H1 (cell line): ENCODE measurements at regions not wholly inside any gene's neighbourhood (a gene's known extent, or its start where the extent isn't known, plus 50 kb on each side); places are given as distances from the start of the nearest gene placed in this dataset.

Experiments used
- CTCF ChIA-PET: fragments of 300-600 bp; sonication (Branson Sonifier 250); formaldehyde crosslinking; loops from one replicate; lab custom pipeline; 2021; ENCODE audit not compliant: partially characterized antibody; lab: Charles Lee
- POLR2A ChIA-PET: fragments of 300-600 bp; sonication (Branson Sonifier 250); formaldehyde crosslinking; loops from one replicate; lab custom pipeline; 2021; ENCODE audit warnings: inconsistent platforms; ENCODE audit not compliant: partially characterized antibody; lab: Charles Lee
- DNase-seq, 2 experiments: peaks; one replicate each; pipeline versions ENCODE4 v3.0.0 to v3.0.0-alpha.2; 2010 to 2022; ENCODE audit warnings: low spot score in 2 of 2, low read depth in 1 of 2, mixed read lengths in 1 of 2
- FAIRE-seq: peaks from 2 replicates; lab custom pipeline; 2011; peaks lifted over from hg19 to GRCh38; lab: Jason Lieb, UNC
- H2AFZ ChIP-seq: 2 replicates; pipeline ENCODE4 v1.8.1; 2012; ENCODE audit warnings: low read length, inconsistent platforms
- H2AK5ac ChIP-seq: 2 replicates; pipeline ENCODE4 v1.6.1; 2013; ENCODE audit warnings: low read depth, low read length
- H2BK120ac ChIP-seq: replicated peaks from 2 replicates; pipeline ENCODE3; 2013; ENCODE audit warnings: low read depth, low read length, inconsistent platforms
- H2BK12ac ChIP-seq: 2 replicates; pipeline ENCODE4 v1.6.1; 2013; ENCODE audit warnings: low read depth, low read length
- H2BK15ac ChIP-seq: 2 replicates; pipeline ENCODE4 v1.6.1; 2013; ENCODE audit warnings: low read length
- H2BK20ac ChIP-seq: 2 replicates; pipeline ENCODE4 v1.6.1; 2013; ENCODE audit warnings: low read length
- H2BK5ac ChIP-seq: 2 replicates; pipeline ENCODE4 v1.6.1; 2013; ENCODE audit warnings: low read depth, low read length
- H3K14ac ChIP-seq: 2 replicates; pipeline ENCODE4 v1.6.1; 2013; ENCODE audit warnings: inconsistent platforms; ENCODE audit not compliant: insufficient read length
- H3K18ac ChIP-seq: 2 replicates; pipeline ENCODE4 v1.6.1; 2013; ENCODE audit warnings: low read length; ENCODE audit errors: extremely low read depth
- H3K23ac ChIP-seq: 2 replicates; pipeline ENCODE4 v1.6.1; 2013; ENCODE audit warnings: inconsistent platforms; ENCODE audit not compliant: insufficient read length
- H3K23me2 ChIP-seq: 2 replicates; pipeline ENCODE4 v1.6.1; 2013; ENCODE audit warnings: low read depth, low read length
- H3K27ac ChIP-seq: 2 replicates; pipeline ENCODE4 v1.6.1; 2011; ENCODE audit warnings: low read depth, low read length, inconsistent platforms
- H3K27me3 ChIP-seq, 4 experiments: replicated peaks in 1 of 4; 1 replicate in 1 of 4; 2 replicates in 3 of 4; pipeline versions ENCODE4 v1.6.1 to v1.8.1; 2011 to 2013; ENCODE audit warnings: low read length in 3 of 4, mild to moderate bottlenecking in 3 of 4, inconsistent platforms in 2 of 4, mixed read lengths in 2 of 4, moderate library complexity in 1 of 4; ENCODE audit not compliant: control insufficient read depth in 3 of 4, insufficient read depth in 3 of 4; ENCODE audit errors: extremely low read depth in 1 of 4
- H3K36me3 ChIP-seq, 4 experiments: 2 replicates each; pipeline versions ENCODE4 v1.6.1 to v1.8.1; 2011 to 2013; ENCODE audit warnings: mild to moderate bottlenecking in 4 of 4, low read length in 3 of 4, moderate library complexity in 2 of 4, control low read depth in 1 of 4, inconsistent platforms in 1 of 4; ENCODE audit not compliant: insufficient read depth in 4 of 4, control insufficient read depth in 2 of 4
- H3K4ac ChIP-seq: replicated peaks from 2 replicates; pipeline ENCODE3; 2013; ENCODE audit warnings: low read length, low read depth, mixed read lengths, inconsistent platforms; ENCODE audit not compliant: insufficient read length
- H3K4me1 ChIP-seq, 4 experiments: replicated peaks in 1 of 4; 1 replicate in 1 of 4; 2 replicates in 3 of 4; pipeline versions ENCODE4 v1.6.1 to v1.8.1; 2011 to 2013; ENCODE audit warnings: low read length in 3 of 4, inconsistent platforms in 2 of 4, mixed read lengths in 1 of 4; ENCODE audit not compliant: insufficient read depth in 4 of 4, control insufficient read depth in 3 of 4
- H3K4me2 ChIP-seq, 2 experiments: 2 replicates each; pipeline versions ENCODE4 v1.6.1 to v1.8.1; 2011 to 2013; ENCODE audit warnings: low read depth in 2 of 2, low read length in 2 of 2, control low read depth in 1 of 2, inconsistent platforms in 1 of 2, mild to moderate bottlenecking in 1 of 2; ENCODE audit not compliant: insufficient read depth in 1 of 2
- H3K4me3 ChIP-seq, 4 experiments: fragments of 200-600, 300-600 bp in 1 of 4; sonication (generic), shearing (Covaris generic), sonication (Bioruptor Twin) in 1 of 4; 2 replicates each; pipeline versions ENCODE4 v1.5.1 to v1.8.1; 2011 to 2016; ENCODE audit warnings: low read length in 4 of 4, low read depth in 3 of 4, control low read depth in 2 of 4, inconsistent platforms in 2 of 4, mild to moderate bottlenecking in 2 of 4, mixed read lengths in 1 of 4, moderate library complexity in 1 of 4; ENCODE audit not compliant: insufficient read depth in 2 of 4; ENCODE audit errors: extremely low read depth in 1 of 4
- H3K56ac ChIP-seq: replicated peaks from 2 replicates; pipeline ENCODE3; 2013; ENCODE audit warnings: low read depth, mild to moderate bottlenecking, mixed read lengths, low read length, inconsistent platforms; ENCODE audit not compliant: insufficient read length
- H3K79me1 ChIP-seq: 2 replicates; pipeline ENCODE4 v1.6.1; 2013; ENCODE audit warnings: low read depth, low read length, control low read depth
- H3K79me2 ChIP-seq, 2 experiments: 2 replicates each; pipeline versions ENCODE4 v1.6.1 to v1.8.1; 2012 to 2013; ENCODE audit warnings: low read length in 2 of 2, mild to moderate bottlenecking in 2 of 2, inconsistent platforms in 1 of 2; ENCODE audit not compliant: insufficient read depth in 2 of 2, control insufficient read depth in 1 of 2
- H3K9ac ChIP-seq, 4 experiments: replicated peaks in 1 of 4; 1 replicate in 1 of 4; 2 replicates in 3 of 4; pipeline versions ENCODE4 v1.6.1 to v1.8.1; 2011 to 2013; ENCODE audit warnings: low read depth in 3 of 4, low read length in 3 of 4, control low read depth in 2 of 4, mild to moderate bottlenecking in 2 of 4, moderate library complexity in 2 of 4, inconsistent platforms in 1 of 4; ENCODE audit errors: extremely low read depth in 1 of 4
- H3K9me3 ChIP-seq, 2 experiments: 2 replicates each; pipeline versions ENCODE4 v1.6.1 to v1.8.1; 2012 to 2013; ENCODE audit warnings: mild to moderate bottlenecking in 2 of 2, moderate library complexity in 2 of 2, control low read depth in 1 of 2, inconsistent platforms in 1 of 2, low read depth in 1 of 2, low read length in 1 of 2, mixed read lengths in 1 of 2; ENCODE audit not compliant: insufficient read depth in 2 of 2
- H4K20me1 ChIP-seq, 2 experiments: replicated peaks in 1 of 2; 2 replicates each; pipeline versions ENCODE3 to v1.8.1; 2011 to 2013; ENCODE audit warnings: inconsistent platforms in 2 of 2, low read length in 2 of 2, mild to moderate bottlenecking in 1 of 2; ENCODE audit not compliant: insufficient read depth in 2 of 2, control insufficient read depth in 1 of 2
- H4K5ac ChIP-seq: 2 replicates; pipeline ENCODE4 v1.6.1; 2013; ENCODE audit warnings: low read length, low read depth, mixed read lengths, inconsistent platforms; ENCODE audit not compliant: insufficient read length
- H4K8ac ChIP-seq: 2 replicates; pipeline ENCODE4 v1.8.0; 2013; ENCODE audit warnings: mild to moderate bottlenecking, moderate library complexity, low read length, inconsistent platforms; ENCODE audit not compliant: insufficient read depth; ENCODE audit errors: extremely low read depth
- H4K91ac ChIP-seq: replicated peaks from 2 replicates; pipeline ENCODE3; 2013; ENCODE audit warnings: low read length, mixed read lengths, inconsistent platforms; ENCODE audit not compliant: insufficient read length
- ATF2 ChIP-seq: IDR thresholded peaks from 2 replicates; pipeline ENCODE4 v1.6.1; 2012; ENCODE audit warnings: low read length, inconsistent platforms
- CHD1 ChIP-seq: IDR thresholded peaks from 2 replicates; pipeline ENCODE4 v1.6.1; 2012; ENCODE audit warnings: low read depth, low read length, improper control_type of control experiment
- E2F6 ChIP-seq: IDR thresholded peaks from 2 replicates; pipeline ENCODE4 v1.6.1; 2012; ENCODE audit warnings: inconsistent platforms
- GABPA ChIP-seq: IDR thresholded peaks from 2 replicates; pipeline ENCODE4 v1.6.1; 2011; ENCODE audit warnings: mild to moderate bottlenecking, low read length, moderate library complexity, borderline replicate concordance; ENCODE audit not compliant: insufficient read depth
- GTF2F1 ChIP-seq: IDR thresholded peaks from 2 replicates; pipeline ENCODE4 v1.6.1; 2012; ENCODE audit warnings: low read depth, low read length, improper control_type of control experiment, borderline replicate concordance
- JUN ChIP-seq: IDR thresholded peaks from 2 replicates; pipeline ENCODE4 v1.6.1; 2011; ENCODE audit warnings: low read depth, mild to moderate bottlenecking, improper control_type of control experiment, low read length
- KDM1A ChIP-seq: fragments of 200-600, 300-600 bp; sonication (generic); IDR thresholded peaks from 2 replicates; pipeline ENCODE4 v1.7.1; 2016; ENCODE audit warnings: mild to moderate bottlenecking, low read length, borderline replicate concordance
- KDM5A ChIP-seq: fragments of 200-600 bp; IDR thresholded peaks from 2 replicates; pipeline ENCODE4 v1.7.1; 2012; ENCODE audit warnings: mild to moderate bottlenecking, low read length, inconsistent platforms, mixed read lengths
- NRF1 ChIP-seq: IDR thresholded peaks from 2 replicates; pipeline ENCODE4 v1.6.1; 2011; ENCODE audit warnings: mild to moderate bottlenecking, low read depth, low read length, improper control_type of control experiment
- SIX5 ChIP-seq: IDR thresholded peaks from 2 replicates; pipeline ENCODE4 v1.6.1; 2011; ENCODE audit warnings: mild to moderate bottlenecking, low read depth, low read length
- SP1 ChIP-seq: IDR thresholded peaks from 2 replicates; pipeline ENCODE4 v1.6.1; 2011; ENCODE audit warnings: low read depth, low read length
- SRF ChIP-seq: IDR thresholded peaks from 2 replicates; pipeline ENCODE4 v1.6.1; 2011; ENCODE audit warnings: mild to moderate bottlenecking, low read depth, low read length, moderate library complexity
- TAF1 ChIP-seq: IDR thresholded peaks from 2 replicates; pipeline ENCODE4 v1.6.1; 2011; ENCODE audit warnings: mild to moderate bottlenecking, low read depth, low read length
- YY1 ChIP-seq: IDR thresholded peaks from 2 replicates; pipeline ENCODE4 v1.6.1; 2011; ENCODE audit warnings: low read depth, mild to moderate bottlenecking, low read length
- WGBS, 2 experiments: shearing (Covaris generic) in 1 of 2; methylation state at CpG; one replicate each; pipeline versions ENCODE4 v1.1.6 to v1.1.7; 2013 to 2015; ENCODE audit warnings: low lambda C conversion rate in 2 of 2, mixed read lengths in 2 of 2, inconsistent platforms in 1 of 2, low coverage in 1 of 2, missing lambda C conversion rate in 1 of 2; ENCODE audit not compliant: insufficient replicate concordance in 2 of 2, insufficient coverage in 1 of 2, insufficient read length in 1 of 2; ENCODE audit errors: extremely low coverage in 1 of 2, missing lambda C conversion rate in 1 of 2; 5-methylcytosine and 5-hydroxymethylcytosine counted together

- H2BK20ac ChIP-seq, result no peak overlapping the region
- H4K8ac ChIP-seq, result no peak overlapping the region
- FAIRE-seq, result no peak
- POLR2A ChIA-PET, result no interaction called here
- H3K4me1 ChIP-seq, result peaks cover 0 to 13% (median 8%) of the 10 kb centered on the region in 4 experiments; a peak in 5 of 7 replicates
- no peak overlapping the region for H2BK15ac ChIP-seq
- H3K4me3 ChIP-seq, result no peak overlapping the region
- CTCF ChIA-PET, result interaction anchor here (0.7 kb wide), 1 partner anchor 414 kb away, joined by 3 read pairs; no protein-coding TSS in a partner anchor
- no peak overlapping the region for H2BK120ac ChIP-seq
- no peaks in the 10 kb centered on the region; the same call in 1 of the 2 replicates for H3K23me2 ChIP-seq
- H3K23ac ChIP-seq, result no peak overlapping the region
- no peak overlapping the region for H3K4me2 ChIP-seq
- H2AFZ ChIP-seq, result no peak overlapping the region
- H3K27me3 ChIP-seq, result no peaks in the 10 kb centered on the region
- no peaks in the 10 kb centered on the region for H3K36me3 ChIP-seq
- no peak overlapping the region for H2BK12ac ChIP-seq
- no peaks in the 10 kb centered on the region for H3K9me3 ChIP-seq
- 90% methylated on average over 8 of the region's 8 CpGs; no CpG with 5 or more reads in 1 of the 2 experiments for WGBS, 2 experiments
- no peaks in the 10 kb centered on the region for H4K20me1 ChIP-seq
- H4K91ac ChIP-seq, result no peak overlapping the region
- no peak overlapping the region for H3K4ac ChIP-seq
- H4K5ac ChIP-seq, result no peak overlapping the region
- no peaks in the 10 kb centered on the region for H3K79me1 ChIP-seq
- no peak overlapping the region for H3K18ac ChIP-seq
- H3K79me2 ChIP-seq, result no peaks in the 10 kb centered on the region
- no peak overlapping the region for H3K14ac ChIP-seq
- no peak overlapping the region for H3K9ac ChIP-seq
- no peak overlapping the region for H2BK5ac ChIP-seq
- DNase-seq, result no peak
- H3K56ac ChIP-seq, result no peak overlapping the region
- H3K27ac ChIP-seq, result no peak overlapping the region
- H2AK5ac ChIP-seq, result no peak overlapping the region
- TF ChIP-seq TAF1 (no peak), SP1 (no peak), GABPA (no peak), JUN (no peak), NRF1 (no peak), CHD1 (no peak), SRF (no peak), GTF2F1 (no peak), KDM1A (no peak), YY1 (no peak), E2F6 (no peak), SIX5 (no peak), KDM5A (no peak), ATF2 (no peak)
Measured at GRCh38 chr6:167645368-167645767, 181.3 kb upstream of the AFDN start.
